GM18868 (cell line): ENCODE measurements at regions not wholly inside any gene's neighbourhood (a gene's known extent, or its start where the extent isn't known, plus 50 kb on each side); places are given as distances from the start of the nearest gene placed in this dataset.

Experiments used
- ATAC-seq: cut with Tn5 transposase; IDR thresholded peaks from one replicate; pipeline ENCODE4 v1.9.1; 2021; ENCODE audit warnings: mild to moderate bottlenecking, moderate library complexity; ENCODE audit not compliant: unreplicated experiment

GRCh38 chr1:108051631-108052377 is 86.8 kb upstream of the VAV3 start:
- no peak for ATAC-seq

GRCh38 chr1:108050911-108051629 is 86.1 kb upstream of the VAV3 start:
- ATAC-seq = no peak

GRCh38 chr1:108050158-108050557 is 85.2 kb upstream of the VAV3 start:
- no peak for ATAC-seq

GRCh38 chr1:108049178-108049819 is 84.3 kb upstream of the VAV3 start:
- ATAC-seq = peak; percentile 46

DNA sequence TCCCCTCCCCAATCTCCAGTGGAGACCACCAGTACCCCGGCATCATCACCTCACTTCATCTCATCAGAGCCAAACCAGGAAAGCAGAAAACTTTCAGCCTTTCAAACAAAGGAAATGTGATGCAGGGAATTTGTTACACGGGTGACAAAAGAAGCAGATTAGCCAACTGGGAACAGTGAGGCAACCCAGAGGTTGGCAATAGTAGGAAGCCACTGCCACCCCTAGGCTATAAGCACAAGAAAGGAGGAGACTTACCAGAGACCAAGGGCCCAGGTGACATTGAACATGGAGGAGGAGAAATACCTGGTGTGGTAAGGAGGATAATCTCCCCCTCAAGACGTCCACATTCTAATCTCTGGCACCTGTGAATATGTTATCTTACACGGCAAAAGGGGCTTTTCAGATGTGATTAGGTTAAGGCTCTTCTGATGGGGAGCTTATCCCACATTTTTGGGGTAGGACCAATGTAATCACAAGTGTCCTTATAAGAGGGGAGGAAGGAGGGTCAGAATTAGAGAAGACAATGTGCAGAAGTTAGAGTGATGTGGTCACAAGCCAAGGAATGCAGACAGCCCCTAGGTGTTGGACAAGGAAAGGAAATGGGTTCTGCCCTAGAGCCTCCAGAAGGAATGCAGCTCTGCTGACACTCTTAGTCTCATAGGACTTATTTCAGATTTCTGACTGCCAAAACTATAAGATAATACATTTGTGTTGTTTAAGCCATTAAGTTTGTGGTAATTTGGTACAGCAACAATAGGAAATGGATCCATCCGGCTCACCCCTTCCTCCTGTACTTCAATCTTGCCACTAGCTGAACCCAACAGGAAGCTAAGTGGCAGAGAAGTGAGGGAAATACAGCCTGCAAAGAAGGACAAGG is 83.6 kb upstream of the VAV3 start:
- no peak for ATAC-seq

GRCh38 chr1:108047085-108047484 is 82.1 kb upstream of the VAV3 start:
- no peak for ATAC-seq

GRCh38 chr1:108046026-108046425 is 81.0 kb upstream of the VAV3 start:
- no peak for ATAC-seq

DNA sequence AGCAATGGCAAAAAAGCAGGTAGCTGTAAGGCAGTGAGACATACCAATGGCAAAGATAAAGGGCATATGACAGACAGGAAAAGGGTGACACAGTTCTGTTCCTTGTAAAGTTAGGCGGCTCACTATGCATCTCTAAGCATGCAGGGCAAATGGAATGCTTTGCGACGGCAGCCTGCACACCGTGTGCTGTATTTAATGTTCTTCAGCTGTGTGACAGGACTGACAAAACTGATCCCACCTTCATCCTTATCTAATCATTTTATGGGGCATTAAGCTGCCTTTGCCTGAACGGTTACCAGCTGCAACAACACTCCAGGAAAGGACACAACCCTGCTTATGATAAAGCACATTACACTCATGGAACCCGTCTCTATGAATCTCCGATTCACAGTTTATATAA is 80.5 kb upstream of the VAV3 start:
- no peak for ATAC-seq

DNA sequence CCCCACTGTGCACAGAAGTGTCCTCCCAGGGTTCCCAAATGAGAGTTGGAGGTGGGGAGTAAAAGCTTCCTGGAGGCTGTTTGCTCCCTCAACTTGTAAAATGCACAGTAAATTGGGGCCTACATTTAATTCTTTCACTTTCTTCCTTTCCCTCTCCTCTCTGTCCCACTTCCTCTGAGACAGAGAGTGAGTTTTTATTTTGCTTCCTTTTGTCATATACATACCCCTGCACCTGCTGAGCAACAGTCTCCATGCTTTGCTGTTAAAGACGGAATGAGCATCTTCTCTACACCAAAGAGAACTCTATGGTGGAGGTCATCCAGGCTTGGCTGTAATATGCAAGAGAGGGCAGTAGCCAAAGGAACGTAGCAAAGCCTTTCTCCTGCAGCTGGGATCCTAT is 79.3 kb upstream of the VAV3 start:
- ATAC-seq = no peak

- peak; percentile 75 for ATAC-seq
These were observed 78.7 kb upstream of the VAV3 start for GRCh38 chr1:108043707-108044106.

DNA sequence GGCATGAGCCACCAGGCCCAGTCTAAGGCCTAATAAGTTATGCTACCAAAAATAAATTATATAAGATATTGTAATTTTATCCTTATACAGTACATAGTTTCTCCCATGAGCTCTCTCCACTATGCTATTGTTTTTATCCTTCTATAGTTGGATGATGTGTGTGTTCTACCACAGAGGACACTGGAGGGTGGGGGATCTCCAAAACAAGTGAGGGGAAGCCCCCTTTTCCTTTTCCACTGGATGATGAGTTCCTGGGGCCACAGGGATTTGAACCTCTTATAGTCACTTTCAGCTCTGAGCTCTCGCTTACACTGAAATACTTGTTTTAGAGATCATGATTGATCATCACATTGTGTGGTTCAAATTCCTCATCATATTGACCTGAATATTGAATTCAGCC is 77.6 kb upstream of the VAV3 start:
- ATAC-seq = no peak

DNA sequence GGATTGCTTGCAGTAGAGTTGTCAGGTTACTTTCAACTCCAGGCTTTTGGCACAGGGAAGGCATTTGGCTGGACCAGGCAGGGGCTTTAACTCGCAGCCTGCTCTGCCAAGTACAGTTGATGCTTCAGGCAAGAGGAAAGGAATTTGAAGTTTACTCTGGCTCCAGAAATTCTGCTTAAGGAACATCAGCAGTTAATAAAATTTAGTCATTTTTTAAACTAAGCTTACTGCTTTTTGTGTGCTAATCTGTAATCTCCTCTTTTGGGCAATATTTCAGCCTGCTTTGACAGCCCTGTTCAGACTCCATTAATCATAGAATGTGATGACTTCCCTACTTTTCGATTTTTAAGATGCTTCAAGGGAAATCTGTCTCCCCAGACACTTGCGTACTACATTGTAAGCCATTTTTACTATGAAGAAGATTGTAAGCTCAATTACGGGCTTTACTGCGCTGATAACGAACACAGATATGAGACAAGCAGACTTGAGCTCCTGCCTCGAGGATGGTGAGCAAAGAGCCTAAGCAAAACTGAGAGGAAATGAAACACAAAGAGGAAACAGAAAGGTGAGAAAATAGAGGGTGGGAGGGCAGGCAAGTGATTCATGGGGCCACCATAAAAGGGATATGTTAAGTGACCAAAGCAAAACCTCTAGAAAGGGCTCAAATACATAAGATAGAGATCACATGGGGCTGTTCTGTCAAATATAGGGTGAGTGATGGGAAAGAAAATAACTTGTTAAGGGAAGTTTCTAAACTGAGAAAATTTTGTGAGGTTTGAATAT is 76.6 kb upstream of the VAV3 start:
- no peak for ATAC-seq

- ATAC-seq = no peak
These were observed 73.8 kb upstream of the VAV3 start for GRCh38 chr1:108038653-108039236.

GRCh38 chr1:108036796-108037562 is 72.0 kb upstream of the VAV3 start:
- no peak for ATAC-seq

DNA sequence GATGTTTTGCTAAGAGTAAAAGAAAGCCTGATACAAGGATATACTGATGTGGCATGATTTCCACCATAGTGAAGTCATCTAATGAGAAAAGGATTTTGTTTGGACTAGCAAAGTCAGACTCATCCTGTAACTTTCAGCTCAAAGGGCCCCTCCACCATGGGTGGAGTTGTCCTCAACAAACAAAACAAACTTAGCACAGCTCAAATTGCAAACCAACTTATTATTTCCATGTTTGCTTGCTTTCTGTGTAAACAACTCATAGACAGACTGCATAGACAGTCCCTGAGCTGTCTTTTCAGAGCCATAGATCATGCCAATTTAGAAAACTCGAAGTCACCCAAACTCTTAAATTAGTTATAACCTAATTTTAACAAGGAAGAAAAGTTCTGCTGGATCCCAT is 69.4 kb upstream of the VAV3 start:
- ATAC-seq = no peak

GRCh38 chr1:108033550-108033951 is 68.6 kb upstream of the VAV3 start:
- ATAC-seq = no peak

DNA sequence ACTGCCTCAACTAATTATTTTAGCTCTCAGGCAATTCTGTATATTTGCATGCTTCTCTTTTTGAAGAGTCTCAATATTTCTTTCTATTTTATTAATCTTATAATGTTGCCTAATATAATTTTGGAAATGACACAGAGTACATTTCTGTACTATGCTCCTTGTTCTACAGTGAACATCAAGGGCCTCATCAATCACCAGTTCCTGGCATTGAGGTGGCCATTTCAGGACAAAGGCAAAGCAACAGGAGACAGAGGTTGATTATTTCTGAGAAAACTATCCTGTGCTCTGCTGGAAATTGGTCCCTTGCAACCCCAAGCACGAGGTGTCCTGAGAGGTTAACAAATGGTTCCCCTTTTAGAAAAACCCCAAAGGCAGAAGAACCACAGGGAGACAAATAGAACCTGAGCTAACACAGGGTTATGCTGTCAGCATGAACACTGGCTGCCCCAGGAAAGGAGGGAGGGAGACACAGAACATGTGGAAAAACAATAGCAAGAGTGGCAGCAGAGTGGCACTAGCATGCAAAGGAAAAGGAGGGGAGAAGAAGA is 63.9 kb upstream of the VAV3 start:
- ATAC-seq = no peak

DNA sequence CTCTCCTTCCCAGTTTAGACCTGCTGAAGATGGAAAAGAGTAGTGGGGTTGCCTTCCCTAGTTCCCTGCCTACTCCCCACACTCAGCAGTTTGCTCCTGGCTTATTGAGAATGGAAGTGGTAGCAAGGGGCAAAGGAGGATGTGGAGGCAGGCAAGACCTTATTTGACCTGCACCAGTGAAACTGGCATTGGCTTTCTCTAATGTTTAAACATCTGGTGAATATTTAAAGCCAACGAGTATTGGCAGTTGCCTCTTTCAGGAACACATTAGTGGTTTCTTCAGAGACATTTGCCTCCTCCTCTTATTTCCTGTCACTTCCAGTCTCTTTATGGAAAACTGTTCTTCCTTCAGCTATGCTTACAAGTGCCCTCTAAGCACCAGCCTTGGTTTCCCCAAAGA is 62.4 kb upstream of the VAV3 start:
- no peak for ATAC-seq

- no peak for ATAC-seq
These were observed 52.7 kb upstream of the VAV3 start for GRCh38 chr1:108017698-108018097.
